ENCODE measurements at regions not wholly inside any gene's neighbourhood (a gene's known extent, or its start where the extent isn't known, plus 50 kb on each side); places are given as distances from the start of the nearest gene placed in this dataset.
A peak's percentile ranks its signal among the peaks of the same experiment; 100 is the strongest.

- DNase-seq (ENCODE audit: low spot score): no peak
Observed at GRCh38 chr17:15109608-15110007, 155.5 kb downstream of the PMP22 start.

- no peak for DNase-seq (ENCODE audit: low spot score)
Observed at GRCh38 chr17:15108992-15109391, 156.1 kb downstream of the PMP22 start.

GRCh38 chr17:15106540-15106939, 158.6 kb downstream of the PMP22 start:
- DNase-seq (ENCODE audit: low spot score): peak; percentile 31

- no peak for DNase-seq (ENCODE audit: low spot score)
Observed at GRCh38 chr17:15103785-15104184, 161.3 kb downstream of the PMP22 start.

- DNase-seq (ENCODE audit: low spot score): no peak
Observed at GRCh38 chr17:15101175-15101574, 164.0 kb downstream of the PMP22 start.

- no peak for DNase-seq (ENCODE audit: low spot score)
Observed at GRCh38 chr17:15096511-15096910, 168.6 kb downstream of the PMP22 start.

GRCh38 chr17:15095935-15096334, 169.2 kb downstream of the PMP22 start:
- DNase-seq (ENCODE audit: low spot score): no peak

- DNase-seq (ENCODE audit: low spot score): no peak
Observed at GRCh38 chr17:15092762-15093161, 172.4 kb downstream of the PMP22 start.

GRCh38 chr17:15092261-15092660, 172.9 kb downstream of the PMP22 start:
- DNase-seq (ENCODE audit: low spot score): no peak

GRCh38 chr17:15091825-15092224, 173.3 kb downstream of the PMP22 start:
- DNase-seq (ENCODE audit: low spot score): peak; percentile 16

GRCh38 chr17:15090533-15090932, 174.6 kb downstream of the PMP22 start:
- DNase-seq (ENCODE audit: low spot score): no peak

- no peak for DNase-seq (ENCODE audit: low spot score)
Observed at GRCh38 chr17:15087946-15088345, 177.2 kb downstream of the PMP22 start.

- no peak for DNase-seq (ENCODE audit: low spot score)
Observed at GRCh38 chr17:15086776-15087295, 178.3 kb downstream of the PMP22 start.

- no peak for DNase-seq (ENCODE audit: low spot score)
Observed at GRCh38 chr17:15085890-15086677, 179.0 kb downstream of the PMP22 start.

- DNase-seq (ENCODE audit: low spot score): no peak
Observed at GRCh38 chr17:15083225-15083624, 181.9 kb downstream of the PMP22 start.

GRCh38 chr17:15081008-15081407, 184.1 kb downstream of the PMP22 start:
- no peak for DNase-seq (ENCODE audit: low spot score)

GRCh38 chr17:15078570-15078969, 186.6 kb downstream of the PMP22 start:
- DNase-seq (ENCODE audit: low spot score): no peak

GRCh38 chr17:15076991-15077663, 188.0 kb downstream of the PMP22 start:
- no peak for DNase-seq (ENCODE audit: low spot score)

- DNase-seq (ENCODE audit: low spot score): no peak
Observed at GRCh38 chr17:15051933-15052332, 213.2 kb downstream of the PMP22 start.

- no peak for DNase-seq (ENCODE audit: low spot score)
Observed at GRCh38 chr17:15049795-15050160, 215.3 kb downstream of the PMP22 start.

GRCh38 chr17:15048933-15049794, 216.0 kb downstream of the PMP22 start:
- no peak for DNase-seq (ENCODE audit: low spot score)

- DNase-seq (ENCODE audit: low spot score): no peak
Observed at GRCh38 chr17:15048381-15048780, 216.7 kb downstream of the PMP22 start.

- DNase-seq (ENCODE audit: low spot score): no peak
Observed at GRCh38 chr17:15042311-15042710, 222.8 kb downstream of the PMP22 start.
